ENCODE measurements at regions not wholly inside any gene's neighbourhood (a gene's known extent, or its start where the extent isn't known, plus 50 kb on each side); places are given as distances from the start of the nearest gene placed in this dataset.

DNA sequence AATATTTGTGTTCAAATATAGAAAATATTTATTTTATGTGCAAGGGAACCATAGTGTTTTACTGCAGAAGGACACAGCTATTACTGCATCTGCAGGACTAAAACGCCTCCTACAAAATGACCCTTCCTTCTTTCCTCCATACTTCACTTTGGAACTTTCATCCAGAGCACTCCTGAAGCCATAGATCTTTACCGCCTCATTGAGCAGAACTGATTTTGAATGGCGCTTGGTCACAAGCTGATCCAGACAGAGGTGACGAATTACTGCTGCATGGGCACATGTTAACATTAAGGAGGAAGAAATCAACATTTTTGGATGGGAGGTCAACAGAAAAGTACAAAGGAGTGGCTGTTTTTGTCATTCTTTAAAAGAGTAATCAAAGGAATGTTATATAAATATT is 931.6 kb downstream of the NCAM2 start:
- no peak for DNase-seq (ENCODE audit: low read depth)
- H3K27me3 ChIP-seq (ENCODE audit: control insufficient read depth, insufficient read depth, low read length): no peaks in the 10 kb centered on the region
- ChIA-PET POLR2A (no interaction called here), CTCF (no interaction called here)
- H3K4me3 ChIP-seq (ENCODE audit: low read depth, low read length): no peak overlapping the region
- TF ChIP-seq, protein P1, sequence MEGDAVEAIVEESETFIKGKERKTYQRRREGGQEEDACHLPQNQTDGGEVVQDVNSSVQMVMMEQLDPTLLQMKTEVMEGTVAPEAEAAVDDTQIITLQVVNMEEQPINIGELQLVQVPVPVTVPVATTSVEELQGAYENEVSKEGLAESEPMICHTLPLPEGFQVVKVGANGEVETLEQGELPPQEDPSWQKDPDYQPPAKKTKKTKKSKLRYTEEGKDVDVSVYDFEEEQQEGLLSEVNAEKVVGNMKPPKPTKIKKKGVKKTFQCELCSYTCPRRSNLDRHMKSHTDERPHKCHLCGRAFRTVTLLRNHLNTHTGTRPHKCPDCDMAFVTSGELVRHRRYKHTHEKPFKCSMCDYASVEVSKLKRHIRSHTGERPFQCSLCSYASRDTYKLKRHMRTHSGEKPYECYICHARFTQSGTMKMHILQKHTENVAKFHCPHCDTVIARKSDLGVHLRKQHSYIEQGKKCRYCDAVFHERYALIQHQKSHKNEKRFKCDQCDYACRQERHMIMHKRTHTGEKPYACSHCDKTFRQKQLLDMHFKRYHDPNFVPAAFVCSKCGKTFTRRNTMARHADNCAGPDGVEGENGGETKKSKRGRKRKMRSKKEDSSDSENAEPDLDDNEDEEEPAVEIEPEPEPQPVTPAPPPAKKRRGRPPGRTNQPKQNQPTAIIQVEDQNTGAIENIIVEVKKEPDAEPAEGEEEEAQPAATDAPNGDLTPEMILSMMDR (IDR thresholded peaks at IDR 0.05; ENCODE audit: insufficient read depth, low read depth, low read length): no peak
- H3K36me3 ChIP-seq (ENCODE audit: control insufficient read depth, insufficient read depth, low read length): no peaks in the 10 kb centered on the region

DNA sequence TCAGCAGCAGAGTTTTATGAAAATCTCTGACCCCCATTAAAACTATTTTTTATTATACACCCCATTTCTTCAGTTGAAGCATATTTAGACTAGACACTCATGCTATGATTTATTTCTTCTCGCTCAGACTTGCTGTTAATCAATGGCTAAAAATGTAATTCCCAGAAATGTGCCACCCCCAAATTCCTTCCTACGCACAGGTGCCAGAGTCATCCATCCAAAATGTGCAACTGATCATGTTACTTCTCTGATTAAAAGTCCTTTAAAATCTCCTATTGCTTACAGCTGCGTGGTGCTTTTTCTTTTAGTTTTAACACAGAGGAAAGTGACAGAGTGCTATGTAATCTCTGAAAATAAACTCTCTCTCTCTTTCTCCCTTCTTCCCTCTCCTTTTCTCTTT is 954.4 kb downstream of the NCAM2 start:
- Histone ChIP-seq H3K4me3 (ENCODE audit: low read depth, low read length) (no peak overlapping the region), H3K36me3 (ENCODE audit: control insufficient read depth, insufficient read depth, low read length) (no peaks in the 10 kb centered on the region), H3K27me3 (ENCODE audit: control insufficient read depth, insufficient read depth, low read length) (no peaks in the 10 kb centered on the region)
- DNase-seq (ENCODE audit: low read depth): no peak
- POLR2A ChIA-PET: no interaction called here
- CTCF ChIA-PET: no interaction called here
- TF ChIP-seq, protein P1 (IDR thresholded peaks at IDR 0.05; ENCODE audit: insufficient read depth, low read depth, low read length): no peak

DNA sequence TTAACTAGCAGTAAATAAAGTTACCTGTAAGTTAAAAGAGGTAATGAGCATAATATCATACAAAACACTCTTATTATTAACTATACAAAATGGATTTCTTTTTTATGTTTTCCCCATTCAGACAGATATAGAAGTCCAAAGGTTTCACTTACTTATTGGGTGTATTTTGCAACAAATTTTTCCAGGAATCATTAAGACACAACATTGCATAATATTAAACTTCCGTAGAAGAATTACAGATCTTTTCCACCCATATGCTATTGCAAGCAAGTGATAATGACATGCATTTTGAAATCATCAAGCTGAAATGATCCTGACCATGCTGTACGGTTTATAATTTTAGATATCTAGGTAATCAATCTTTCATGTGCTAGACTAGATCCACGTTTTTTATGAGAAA is 957.0 kb downstream of the NCAM2 start:
- TF ChIP-seq, protein P1 (IDR thresholded peaks at IDR 0.05; ENCODE audit: insufficient read depth, low read depth, low read length): no peak
- no peak for DNase-seq (ENCODE audit: low read depth)
- ChIA-PET POLR2A (no interaction called here), CTCF (no interaction called here)
- Histone ChIP-seq H3K27me3 (ENCODE audit: control insufficient read depth, insufficient read depth, low read length) (no peaks in the 10 kb centered on the region), H3K36me3 (ENCODE audit: control insufficient read depth, insufficient read depth, low read length) (no peaks in the 10 kb centered on the region), H3K4me3 (ENCODE audit: low read depth, low read length) (no peak overlapping the region)

DNA sequence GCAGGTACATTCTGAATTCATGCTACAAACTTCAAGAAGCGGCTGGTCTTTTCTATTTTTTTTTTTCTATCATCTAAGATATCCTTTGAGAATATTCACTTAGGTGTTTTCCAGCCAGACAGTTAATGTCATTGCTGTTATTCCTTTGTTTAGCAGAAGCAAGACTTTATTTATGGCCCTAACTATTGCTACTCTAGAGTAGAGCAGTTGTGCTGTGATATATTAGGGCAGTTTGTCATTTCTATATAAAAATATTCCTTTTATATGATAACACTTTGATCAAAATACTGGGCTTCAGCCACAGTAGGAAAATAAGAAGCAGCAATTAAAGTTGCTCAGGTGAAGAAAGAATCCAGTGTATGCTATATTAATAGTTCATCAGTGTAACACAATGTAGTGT is 959.3 kb downstream of the NCAM2 start:
- H3K27me3 ChIP-seq (ENCODE audit: control insufficient read depth, insufficient read depth, low read length): no peaks in the 10 kb centered on the region
- POLR2A ChIA-PET: no interaction called here
- no peak overlapping the region for H3K4me3 ChIP-seq (ENCODE audit: low read depth, low read length)
- TF ChIP-seq, protein P1 (IDR thresholded peaks at IDR 0.05; ENCODE audit: insufficient read depth, low read depth, low read length): no peak
- CTCF ChIA-PET: no interaction called here
- H3K36me3 ChIP-seq (ENCODE audit: control insufficient read depth, insufficient read depth, low read length): no peaks in the 10 kb centered on the region
- no peak for DNase-seq (ENCODE audit: low read depth)

DNA sequence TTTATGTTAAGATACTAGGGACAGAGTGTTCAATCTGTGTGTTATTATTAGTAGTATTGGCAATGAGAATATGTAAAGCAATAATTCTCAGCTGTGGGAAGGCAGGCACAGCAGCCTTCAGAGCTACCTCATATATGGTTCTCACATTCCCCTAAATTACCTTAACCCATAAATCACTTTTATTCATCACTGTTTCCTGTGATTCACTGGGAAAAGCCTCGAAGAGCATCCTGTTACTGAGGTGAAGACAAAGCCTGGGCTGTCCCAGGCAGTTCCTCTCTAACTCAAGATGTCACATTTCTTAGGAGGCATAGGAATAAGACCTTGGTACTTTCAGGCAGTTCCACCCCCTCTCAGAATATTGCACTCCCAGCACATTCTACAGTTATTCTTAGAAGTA is 965.7 kb downstream of the NCAM2 start:
- H3K36me3 ChIP-seq (ENCODE audit: control insufficient read depth, insufficient read depth, low read length): no peaks in the 10 kb centered on the region
- POLR2A ChIA-PET: no interaction called here
- TF ChIP-seq, protein P1 (IDR thresholded peaks at IDR 0.05; ENCODE audit: insufficient read depth, low read depth, low read length): no peak
- no peaks in the 10 kb centered on the region for H3K27me3 ChIP-seq (ENCODE audit: control insufficient read depth, insufficient read depth, low read length)
- no peak overlapping the region for H3K4me3 ChIP-seq (ENCODE audit: low read depth, low read length)
- no peak for DNase-seq (ENCODE audit: low read depth)
- CTCF ChIA-PET: no interaction called here
